COR-L47 (cell line): ENCODE measurements at regions not wholly inside any gene's neighbourhood (a gene's known extent, or its start where the extent isn't known, plus 50 kb on each side); places are given as distances from the start of the nearest gene placed in this dataset.
"Not testable (repeated sequence)": the region's sequence is repeated elsewhere in the genome, so short reads cannot be mapped to it uniquely, and the experiment has no call there.

Source experiments
- DNase-seq: peaks from one replicate; lab custom pipeline; 2025; lab: John Stamatoyannopoulos, UW

GRCh38 chr1:10867914-10868598, 71.6 kb upstream of the CASZ1 start:
- peak; percentile 92 for DNase-seq

- no peak for DNase-seq
Observed at GRCh38 chr1:10868599-10868965, 72.1 kb upstream of the CASZ1 start.

GRCh38 chr1:10869933-10870332, 73.5 kb upstream of the CASZ1 start:
- no peak for DNase-seq

- no peak for DNase-seq
Observed at GRCh38 chr1:10870493-10871096, 74.1 kb upstream of the CASZ1 start.

- DNase-seq, result no peak
Observed at GRCh38 chr1:10873189-10873588, 76.7 kb upstream of the CASZ1 start.

GRCh38 chr1:10874351-10874750, 77.9 kb upstream of the CASZ1 start:
- no peak for DNase-seq

- no peak for DNase-seq
Observed at GRCh38 chr1:10877894-10878293, 81.4 kb upstream of the CASZ1 start.

- DNase-seq, result no peak
Observed at GRCh38 chr1:10878469-10878868, 82.0 kb upstream of the CASZ1 start.

GRCh38 chr1:10880063-10880462, 83.6 kb upstream of the CASZ1 start:
- DNase-seq, result no peak

GRCh38 chr1:10881046-10881445, 84.6 kb upstream of the CASZ1 start:
- no peak for DNase-seq

- no peak for DNase-seq
Observed at GRCh38 chr1:10882069-10882468, 85.6 kb upstream of the CASZ1 start.

- not testable (repeated sequence) for DNase-seq
Observed at GRCh38 chr1:10887032-10887431, 90.6 kb upstream of the CASZ1 start.

GRCh38 chr1:10888291-10888690, 91.8 kb upstream of the CASZ1 start:
- no peak for DNase-seq

- DNase-seq, result peak; percentile 60
Observed at GRCh38 chr1:10888791-10889649, 92.6 kb upstream of the CASZ1 start.

- no peak for DNase-seq
Observed at GRCh38 chr1:10889650-10890353, 93.4 kb upstream of the CASZ1 start.

- DNase-seq, result no peak
Observed at GRCh38 chr1:10890491-10891071, 94.1 kb upstream of the CASZ1 start.

GRCh38 chr1:10891091-10891490, 94.6 kb upstream of the CASZ1 start:
- no peak for DNase-seq

- no peak for DNase-seq
Observed at GRCh38 chr1:10892138-10893065, 96.0 kb upstream of the CASZ1 start.

GRCh38 chr1:10895621-10896020, 99.2 kb upstream of the CASZ1 start:
- no peak for DNase-seq

- DNase-seq, result no peak
Observed at GRCh38 chr1:10896673-10897072, 100.2 kb upstream of the CASZ1 start.
